Activated naive CD4-positive, alpha-beta T cell treated with anti-CD3 and anti-CD28 coated beads, Interleukin-2, amount 10 ng/mL, durations not matched to agents 7 days and 5 days (primary cell): ENCODE measurements at regions not wholly inside any gene's neighbourhood (a gene's known extent, or its start where the extent isn't known, plus 50 kb on each side); places are given as distances from the start of the nearest gene placed in this dataset.
"Not testable (repeated sequence)": the region's sequence is repeated elsewhere in the genome, so short reads cannot be mapped to it uniquely, and the experiment has no call there.

Source experiments
- CTCF ChIA-PET: fragments of 350-600 bp; sonication (Branson Sonifier 250); formaldehyde crosslinking; loops from one replicate; lab custom pipeline; 2021; ENCODE audit warnings: antibody characterized with exemption; lab: Charles Lee
- DNase-seq: peaks from one replicate; pipeline ENCODE4 v3.0.0-alpha.2; 2020
- H3K27ac Mint-ChIP-seq: one replicate; pipeline ENCODE4 v1.8.0; 2021; ENCODE audit warnings: mild to moderate bottlenecking, moderate library complexity, mixed read lengths
- H3K27me3 Mint-ChIP-seq: one replicate; pipeline ENCODE4 v1.8.0; 2021; ENCODE audit warnings: mild to moderate bottlenecking, mixed read lengths
- H3K36me3 Mint-ChIP-seq: one replicate; pipeline ENCODE4 v1.8.0; 2021; ENCODE audit warnings: mixed read lengths
- H3K4me1 Mint-ChIP-seq: one replicate; pipeline ENCODE4 v1.8.0; 2021; ENCODE audit warnings: mixed read lengths
- H3K4me3 Mint-ChIP-seq: one replicate; pipeline ENCODE4 v1.8.0; 2021; ENCODE audit warnings: mild to moderate bottlenecking, moderate library complexity, mixed read lengths
- H3K9me3 Mint-ChIP-seq: one replicate; pipeline ENCODE4 v1.8.0; 2021; ENCODE audit warnings: mixed read lengths

- DNase-seq, result no peak
- no peaks in the 10 kb centered on the region for H3K27me3 Mint-ChIP-seq
- no peaks in the 10 kb centered on the region for H3K4me1 Mint-ChIP-seq
- CTCF ChIA-PET, result no interaction called here
- H3K27ac Mint-ChIP-seq, result no peak overlapping the region
- H3K36me3 Mint-ChIP-seq, result no peaks in the 10 kb centered on the region
- H3K9me3 Mint-ChIP-seq, result peaks cover 6% of the 10 kb centered on the region
- H3K4me3 Mint-ChIP-seq, result no peak overlapping the region
These were observed 1009.6 kb downstream of the ROBO2 start for GRCh38 chr3:78049521-78049920.

- CTCF ChIA-PET, result no interaction called here
- H3K4me3 Mint-ChIP-seq, result no peak overlapping the region
- H3K36me3 Mint-ChIP-seq, result no peaks in the 10 kb centered on the region
- no peaks in the 10 kb centered on the region for H3K27me3 Mint-ChIP-seq
- H3K4me1 Mint-ChIP-seq, result no peaks in the 10 kb centered on the region
- no peak for DNase-seq
- no peak overlapping the region for H3K27ac Mint-ChIP-seq
- peaks cover 7% of the 10 kb centered on the region for H3K9me3 Mint-ChIP-seq
These were observed 1010.6 kb downstream of the ROBO2 start for GRCh38 chr3:78050276-78051065.

- no peak overlapping the region for H3K27ac Mint-ChIP-seq
- no peak for DNase-seq
- no peak overlapping the region for H3K4me3 Mint-ChIP-seq
- peaks cover 10% of the 10 kb centered on the region for H3K9me3 Mint-ChIP-seq
- no peaks in the 10 kb centered on the region for H3K4me1 Mint-ChIP-seq
- H3K27me3 Mint-ChIP-seq, result no peaks in the 10 kb centered on the region
- CTCF ChIA-PET, result no interaction called here
- H3K36me3 Mint-ChIP-seq, result no peaks in the 10 kb centered on the region
These were observed 1012.8 kb downstream of the ROBO2 start for GRCh38 chr3:78052746-78053145.

GRCh38 chr3:78066287-78066686 is 1026.4 kb downstream of the ROBO2 start:
- CTCF ChIA-PET, result no interaction called here
- H3K36me3 Mint-ChIP-seq, result no peaks in the 10 kb centered on the region
- no peak overlapping the region for H3K27ac Mint-ChIP-seq
- H3K9me3 Mint-ChIP-seq, result peaks cover 3% of the 10 kb centered on the region
- H3K4me1 Mint-ChIP-seq, result no peaks in the 10 kb centered on the region
- DNase-seq, result no peak
- no peaks in the 10 kb centered on the region for H3K27me3 Mint-ChIP-seq
- no peak overlapping the region for H3K4me3 Mint-ChIP-seq

- CTCF ChIA-PET, result no interaction called here
- Mint-ChIP-seq H3K9me3 (peaks cover 9% of the 10 kb centered on the region), H3K36me3 (no peaks in the 10 kb centered on the region), H3K4me1 (no peaks in the 10 kb centered on the region), H3K4me3 (no peak overlapping the region), H3K27ac (no peak overlapping the region), H3K27me3 (no peaks in the 10 kb centered on the region)
- no peak for DNase-seq
These were observed 1030.3 kb downstream of the ROBO2 start for GRCh38 chr3:78070188-78070587.

- Mint-ChIP-seq H3K9me3 (peaks cover 14% of the 10 kb centered on the region), H3K4me3 (no peak overlapping the region), H3K27ac (no peak overlapping the region), H3K36me3 (no peaks in the 10 kb centered on the region), H3K27me3 (no peaks in the 10 kb centered on the region), H3K4me1 (no peaks in the 10 kb centered on the region)
- CTCF ChIA-PET, result interaction anchor here (0.6 kb wide), 1 partner anchor 232 kb away, joined by 3 read pairs; no protein-coding TSS in a partner anchor
- no peak for DNase-seq
These were observed 1036.5 kb downstream of the ROBO2 start for GRCh38 chr3:78076379-78076778.

GRCh38 chr3:78077178-78077577 is 1037.3 kb downstream of the ROBO2 start:
- Mint-ChIP-seq H3K9me3 (peaks cover 14% of the 10 kb centered on the region), H3K4me3 (no peak overlapping the region), H3K27ac (no peak overlapping the region), H3K36me3 (no peaks in the 10 kb centered on the region), H3K27me3 (no peaks in the 10 kb centered on the region), H3K4me1 (no peaks in the 10 kb centered on the region)
- no peak for DNase-seq
- CTCF ChIA-PET, result interaction anchor here (0.6 kb wide), 1 partner anchor 233 kb away, joined by 3 read pairs; no protein-coding TSS in a partner anchor

- Mint-ChIP-seq H3K27me3 (no peaks in the 10 kb centered on the region), H3K36me3 (no peaks in the 10 kb centered on the region), H3K9me3 (peaks cover 15% of the 10 kb centered on the region), H3K4me1 (no peaks in the 10 kb centered on the region), H3K27ac (no peak overlapping the region), H3K4me3 (no peak overlapping the region)
- no peak for DNase-seq
- CTCF ChIA-PET, result no interaction called here
These were observed 1037.9 kb downstream of the ROBO2 start for GRCh38 chr3:78077842-78078241.

GRCh38 chr3:78079514-78079913 is 1039.6 kb downstream of the ROBO2 start:
- H3K36me3 Mint-ChIP-seq, result no peaks in the 10 kb centered on the region
- H3K9me3 Mint-ChIP-seq, result peaks cover 16% of the 10 kb centered on the region
- DNase-seq, result no peak
- CTCF ChIA-PET, result no interaction called here
- no peak overlapping the region for H3K4me3 Mint-ChIP-seq
- no peaks in the 10 kb centered on the region for H3K27me3 Mint-ChIP-seq
- H3K27ac Mint-ChIP-seq, result no peak overlapping the region
- no peaks in the 10 kb centered on the region for H3K4me1 Mint-ChIP-seq

GRCh38 chr3:78086150-78086549 is 1046.3 kb downstream of the ROBO2 start:
- CTCF ChIA-PET, result no interaction called here
- Mint-ChIP-seq H3K27ac (no peak overlapping the region), H3K27me3 (no peaks in the 10 kb centered on the region), H3K4me1 (no peaks in the 10 kb centered on the region), H3K4me3 (no peak overlapping the region), H3K9me3 (peaks cover 10% of the 10 kb centered on the region), H3K36me3 (no peaks in the 10 kb centered on the region)
- no peak for DNase-seq

- peaks cover 10% of the 10 kb centered on the region for H3K9me3 Mint-ChIP-seq
- H3K27ac Mint-ChIP-seq, result no peak overlapping the region
- no peak overlapping the region for H3K4me3 Mint-ChIP-seq
- no peak for DNase-seq
- H3K36me3 Mint-ChIP-seq, result no peaks in the 10 kb centered on the region
- CTCF ChIA-PET, result no interaction called here
- no peaks in the 10 kb centered on the region for H3K27me3 Mint-ChIP-seq
- no peaks in the 10 kb centered on the region for H3K4me1 Mint-ChIP-seq
These were observed 1047.2 kb downstream of the ROBO2 start for GRCh38 chr3:78087134-78087533.

GRCh38 chr3:78088006-78088405 is 1048.1 kb downstream of the ROBO2 start:
- H3K4me3 Mint-ChIP-seq, result no peak overlapping the region

GRCh38 chr3:78090382-78090781 is 1050.5 kb downstream of the ROBO2 start:
- H3K36me3 Mint-ChIP-seq, result no peaks in the 10 kb centered on the region
- peaks cover 17% of the 10 kb centered on the region for H3K9me3 Mint-ChIP-seq
- no peak overlapping the region for H3K4me3 Mint-ChIP-seq
- no peak for DNase-seq
- no peaks in the 10 kb centered on the region for H3K27me3 Mint-ChIP-seq
- no peak overlapping the region for H3K27ac Mint-ChIP-seq
- CTCF ChIA-PET, result no interaction called here
- H3K4me1 Mint-ChIP-seq, result no peaks in the 10 kb centered on the region

More at GRCh38 chr3:78088006-78088405, 1048.1 kb downstream of the ROBO2 start:
- DNase-seq, result no peak
- CTCF ChIA-PET, result no interaction called here
- Mint-ChIP-seq H3K36me3 (no peaks in the 10 kb centered on the region), H3K27ac (no peak overlapping the region), H3K4me1 (no peaks in the 10 kb centered on the region), H3K9me3 (peaks cover 11% of the 10 kb centered on the region), H3K27me3 (no peaks in the 10 kb centered on the region)

- no peaks in the 10 kb centered on the region for H3K36me3 Mint-ChIP-seq
- H3K4me3 Mint-ChIP-seq, result no peak overlapping the region
- no peaks in the 10 kb centered on the region for H3K4me1 Mint-ChIP-seq
- no peak for DNase-seq
- H3K9me3 Mint-ChIP-seq, result peaks cover 17% of the 10 kb centered on the region
- CTCF ChIA-PET, result no interaction called here
- H3K27ac Mint-ChIP-seq, result no peak overlapping the region
- no peaks in the 10 kb centered on the region for H3K27me3 Mint-ChIP-seq
These were observed 1051.7 kb downstream of the ROBO2 start for GRCh38 chr3:78091478-78092119.

GRCh38 chr3:78092574-78092973 is 1052.7 kb downstream of the ROBO2 start:
- H3K4me1 Mint-ChIP-seq, H3K27me3 Mint-ChIP-seq, DNase-seq, H3K27ac Mint-ChIP-seq, H3K4me3 Mint-ChIP-seq, CTCF ChIA-PET, H3K36me3 Mint-ChIP-seq: not testable (repeated sequence)
- peaks cover 17% of the 10 kb centered on the region for H3K9me3 Mint-ChIP-seq
